Hematopoietic multipotent progenitor cell treated with erythropoietin and hydrocortisone succinate and interleukin-3 and kit ligand, for 17 days (in vitro differentiated cells): ENCODE measurements at regions not wholly inside any gene's neighbourhood (a gene's known extent, or its start where the extent isn't known, plus 50 kb on each side); places are given as distances from the start of the nearest gene placed in this dataset.
A peak's percentile ranks its signal among the peaks of the same experiment; 100 is the strongest.

Experiments used
- DNase-seq: peaks from one replicate; pipeline ENCODE4 v3.0.0-alpha.2; 2015; ENCODE audit warnings: low spot score

- DNase-seq: no peak
Observed at GRCh38 chr19:30699871-30700280, 327.7 kb downstream of the ZNF536 start.

- DNase-seq: no peak
Observed at GRCh38 chr19:30696514-30696913, 324.3 kb downstream of the ZNF536 start.

- no peak for DNase-seq
Observed at GRCh38 chr19:30695171-30695875, 323.1 kb downstream of the ZNF536 start.

- no peak for DNase-seq
Observed at GRCh38 chr19:30694156-30694755, 322.1 kb downstream of the ZNF536 start.

GRCh38 chr19:30692879-30693503, 320.8 kb downstream of the ZNF536 start:
- DNase-seq: no peak

- DNase-seq: no peak
Observed at GRCh38 chr19:30692181-30692811, 320.1 kb downstream of the ZNF536 start.

GRCh38 chr19:30691819-30692166, 319.6 kb downstream of the ZNF536 start:
- DNase-seq: no peak

GRCh38 chr19:30690935-30691818, 319.0 kb downstream of the ZNF536 start:
- no peak for DNase-seq

- DNase-seq: no peak
Observed at GRCh38 chr19:30690525-30690924, 318.3 kb downstream of the ZNF536 start.

- DNase-seq: no peak
Observed at GRCh38 chr19:30689474-30689873, 317.3 kb downstream of the ZNF536 start.

GRCh38 chr19:30688696-30689095, 316.5 kb downstream of the ZNF536 start:
- DNase-seq: no peak

GRCh38 chr19:30686826-30687566, 314.8 kb downstream of the ZNF536 start:
- no peak for DNase-seq

GRCh38 chr19:30686176-30686820, 314.1 kb downstream of the ZNF536 start:
- DNase-seq: no peak

- DNase-seq: no peak
Observed at GRCh38 chr19:30685426-30686000, 313.3 kb downstream of the ZNF536 start.

GRCh38 chr19:30684613-30685012, 312.4 kb downstream of the ZNF536 start:
- no peak for DNase-seq

- DNase-seq: peak; percentile 13
Observed at GRCh38 chr19:30682999-30683536, 310.9 kb downstream of the ZNF536 start.

GRCh38 chr19:30682146-30682998, 310.2 kb downstream of the ZNF536 start:
- DNase-seq: no peak

- no peak for DNase-seq
Observed at GRCh38 chr19:30681162-30682100, 309.2 kb downstream of the ZNF536 start.
